ENCODE measurements at regions not wholly inside any gene's neighbourhood (a gene's known extent, or its start where the extent isn't known, plus 50 kb on each side); places are given as distances from the start of the nearest gene placed in this dataset.

DNA sequence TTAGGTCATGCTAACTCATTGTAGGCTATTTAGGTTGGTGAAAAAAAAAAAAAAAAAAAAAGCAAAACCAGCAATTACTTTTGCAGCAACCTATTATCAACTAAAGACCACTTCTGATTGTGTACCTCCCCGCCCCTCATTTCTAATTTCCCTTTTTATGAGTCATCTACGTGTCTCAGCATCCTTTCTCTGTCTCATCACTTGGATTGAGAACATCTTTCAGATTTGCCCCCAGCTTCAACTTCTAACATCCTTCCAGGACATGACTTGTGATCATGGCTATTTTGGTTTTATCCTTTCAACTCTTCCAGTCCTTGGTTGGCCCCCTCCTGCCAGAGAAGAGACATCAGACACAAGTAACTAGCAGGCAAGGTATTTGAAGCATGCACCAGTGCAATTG lies 156.7 kb upstream of the CCN2 start:
- TF ChIP-seq, protein P1, sequence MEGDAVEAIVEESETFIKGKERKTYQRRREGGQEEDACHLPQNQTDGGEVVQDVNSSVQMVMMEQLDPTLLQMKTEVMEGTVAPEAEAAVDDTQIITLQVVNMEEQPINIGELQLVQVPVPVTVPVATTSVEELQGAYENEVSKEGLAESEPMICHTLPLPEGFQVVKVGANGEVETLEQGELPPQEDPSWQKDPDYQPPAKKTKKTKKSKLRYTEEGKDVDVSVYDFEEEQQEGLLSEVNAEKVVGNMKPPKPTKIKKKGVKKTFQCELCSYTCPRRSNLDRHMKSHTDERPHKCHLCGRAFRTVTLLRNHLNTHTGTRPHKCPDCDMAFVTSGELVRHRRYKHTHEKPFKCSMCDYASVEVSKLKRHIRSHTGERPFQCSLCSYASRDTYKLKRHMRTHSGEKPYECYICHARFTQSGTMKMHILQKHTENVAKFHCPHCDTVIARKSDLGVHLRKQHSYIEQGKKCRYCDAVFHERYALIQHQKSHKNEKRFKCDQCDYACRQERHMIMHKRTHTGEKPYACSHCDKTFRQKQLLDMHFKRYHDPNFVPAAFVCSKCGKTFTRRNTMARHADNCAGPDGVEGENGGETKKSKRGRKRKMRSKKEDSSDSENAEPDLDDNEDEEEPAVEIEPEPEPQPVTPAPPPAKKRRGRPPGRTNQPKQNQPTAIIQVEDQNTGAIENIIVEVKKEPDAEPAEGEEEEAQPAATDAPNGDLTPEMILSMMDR (IDR thresholded peaks at IDR 0.05): no peak
- TF ChIP-seq POLR2A (IDR thresholded peaks at IDR 0.05): no peak

Measured in Peyer's patch (tissue), 4 donors.